Adrenal gland (tissue), 9 donors: ENCODE measurements at regions not wholly inside any gene's neighbourhood (a gene's known extent, or its start where the extent isn't known, plus 50 kb on each side); places are given as distances from the start of the nearest gene placed in this dataset.

Experiments
- DNase-seq, 7 donors: peaks; one replicate each; pipeline ENCODE4 v3.0.0-alpha.2; 2019 to 2020
- H3K27ac ChIP-seq, 5 donors: fragments of 200-600 bp; sonication (generic) in 4 of 5; 1 replicate in 3 of 5; 2 replicates in 2 of 5; pipeline versions ENCODE4 v1.5.1 to v1.8.0; 2016 to 2020; ENCODE audit warnings: mild to moderate bottlenecking in 1 of 5
- H3K27me3 ChIP-seq: fragments of 200-600 bp; 2 replicates; pipeline ENCODE4 v1.8.0; 2021
- H3K36me3 ChIP-seq, 2 donors: fragments of 200-600 bp; replicated peaks in 1 of 2; 1 replicate in 1 of 2; 2 replicates in 1 of 2; pipeline versions ENCODE4 v1.5.1 to v1.8.0; 2018 to 2022
- H3K4me1 ChIP-seq, 2 donors: fragments of 200-600 bp; replicated peaks in 1 of 2; 1 replicate in 1 of 2; 2 replicates in 1 of 2; pipeline versions ENCODE4 v1.5.1 to v1.8.0; 2018 to 2021
- H3K4me3 ChIP-seq, 4 donors: fragments of 200-600 bp; sonication (generic) in 3 of 4; one replicate each; pipeline ENCODE4 v1.5.1; 2016 to 2018
- H3K9me3 ChIP-seq, 3 donors: fragments of 200-600 bp; sonication (generic) in 1 of 3; replicated peaks in 1 of 3; 1 replicate in 2 of 3; 2 replicates in 1 of 3; pipeline versions ENCODE4 v1.5.1 to v1.8.0; 2016 to 2021
- CTCF ChIP-seq, 6 experiments: fragments of 450-650 bp in 4 of 6; fragments of 200-600 bp in 2 of 6; sonication (generic) in 1 of 6; IDR thresholded peaks; 1 replicate in 5 of 6; 2 replicates in 1 of 6; pipeline versions ENCODE4 v1.5.1 to v1.8.0; 2016 to 2021; ENCODE audit warnings: antibody characterized with exemption in 6 of 6, mild to moderate bottlenecking in 2 of 6, moderate library complexity in 1 of 6
- POLR2A ChIP-seq, 2 donors: fragments of 450-650 bp; IDR thresholded peaks; one replicate each; pipeline ENCODE4 v1.6.1; 2017; ENCODE audit warnings: antibody characterized with exemption in 2 of 2, mild to moderate bottlenecking in 2 of 2, moderate library complexity in 1 of 2
- WGBS, 4 donors: extraction: QIAGEN DNeasy Blood & Tissue Kit in 2 of 4; methylation state at CpG; one replicate each; pipeline versions ENCODE4 v1.1.5 to v1.1.7; 2013 to 2017; 5-methylcytosine and 5-hydroxymethylcytosine counted together
- intact Hi-C, 2 donors: fragments of 100-400 bp; cut with DNase I; formaldehyde crosslinking; loops; one replicate each; pipeline versions ENCODE4 v1.14.1 to v1.15.0; 2022 to 2023
- donor health status: healthy with polysubstance abuse.
- donor health status: Bipolar disorder and iron deficiency.
- donor health status: DM: yes; HTN: yes; CAD: no.
- donor health status: DM: no; HTN: no; CAD: no.
- donor health status: DM: no; HTN: no; CAD: no.

GRCh38 chr22:34913826-34914225, 152.1 kb upstream of the ISX start:
- Histone ChIP-seq H3K4me1 (no peaks in the 10 kb centered on the region), H3K9me3 (no peaks in the 10 kb centered on the region), H3K27me3 (no peaks in the 10 kb centered on the region), H3K36me3 (no peaks in the 10 kb centered on the region), H3K27ac (no peak overlapping the region), H3K4me3 (no peak overlapping the region)
- no peak for TF ChIP-seq POLR2A (IDR thresholded peaks at IDR 0.05)
- TF ChIP-seq CTCF (IDR thresholded peaks at IDR 0.05), result no peak
- intact Hi-C loops, result no loop called here
- WGBS, 4 donors, result 54 to 63% (median 55%) methylated on average over 3 of the region's 3 CpGs
- DNase-seq, result no peak

GRCh38 chr22:34914846-34915245, 151.1 kb upstream of the ISX start:
- intact Hi-C loops, result no loop called here
- Histone ChIP-seq H3K27me3 (no peaks in the 10 kb centered on the region), H3K27ac (no peak overlapping the region), H3K9me3 (no peaks in the 10 kb centered on the region), H3K4me3 (no peak overlapping the region), H3K4me1 (no peaks in the 10 kb centered on the region), H3K36me3 (no peaks in the 10 kb centered on the region)
- 45 to 53% (median 50%) methylated on average over 3 of the region's 3 CpGs for WGBS, 4 donors
- no peak for TF ChIP-seq POLR2A (IDR thresholded peaks at IDR 0.05)
- no peak for TF ChIP-seq CTCF (IDR thresholded peaks at IDR 0.05)
- no peak for DNase-seq

- H3K27ac ChIP-seq, result no peak overlapping the region
- no peaks in the 10 kb centered on the region for H3K9me3 ChIP-seq
- H3K4me3 ChIP-seq, result no peak overlapping the region
- no peak for DNase-seq
- intact Hi-C loops, result no loop called here
- H3K4me1 ChIP-seq, result no peaks in the 10 kb centered on the region
- H3K36me3 ChIP-seq, result no peaks in the 10 kb centered on the region
- H3K27me3 ChIP-seq, result no peaks in the 10 kb centered on the region
- 73 to 75% (median 74%) methylated on average over 5 of the region's 5 CpGs for WGBS, 4 donors
- TF ChIP-seq POLR2A (IDR thresholded peaks at IDR 0.05) (no peak), CTCF (IDR thresholded peaks at IDR 0.05) (no peak)
Observed at GRCh38 chr22:34917239-34917638, 148.7 kb upstream of the ISX start.

- Histone ChIP-seq H3K4me3 (no peak overlapping the region), H3K27me3 (no peaks in the 10 kb centered on the region), H3K4me1 (no peaks in the 10 kb centered on the region), H3K9me3 (no peaks in the 10 kb centered on the region), H3K27ac (no peak overlapping the region), H3K36me3 (no peaks in the 10 kb centered on the region)
- 58 to 73% (median 66%) methylated on average over 4 of the region's 4 CpGs for WGBS, 4 donors
- DNase-seq, result no peak
- intact Hi-C loops, result no loop called here
- no peak for TF ChIP-seq CTCF (IDR thresholded peaks at IDR 0.05)
- TF ChIP-seq POLR2A (IDR thresholded peaks at IDR 0.05), result no peak
Observed at GRCh38 chr22:34931026-34931425, 134.9 kb upstream of the ISX start.
